Vagina (tissue), 2 donors: ENCODE measurements at regions not wholly inside any gene's neighbourhood (a gene's known extent, or its start where the extent isn't known, plus 50 kb on each side); places are given as distances from the start of the nearest gene placed in this dataset.

Experiments used
- POLR2A ChIP-seq, 2 donors: fragments of 450-650 bp; IDR thresholded peaks; one replicate each; pipeline ENCODE4 v1.6.1; 2017; ENCODE audit warnings: antibody characterized with exemption in 2 of 2, mild to moderate bottlenecking in 2 of 2, moderate library complexity in 2 of 2
- POLR2AphosphoS5 ChIP-seq, 2 donors: sonication (generic); formaldehyde crosslinking; IDR thresholded peaks; one replicate each; pipeline ENCODE4 v1.9.0; 2017; ENCODE audit warnings: antibody characterized with exemption in 2 of 2, mild to moderate bottlenecking in 2 of 2, low read depth in 1 of 2; ENCODE audit not compliant: insufficient read depth in 1 of 2
- TF ChIP-seq, protein P1 (sequence below), 3 experiments: fragments of 450-650 bp in 2 of 3; fragments of 200-600 bp in 1 of 3; sonication (generic) in 1 of 3; IDR thresholded peaks; one replicate each; pipeline ENCODE4 v1.5.1; 2017 to 2019; ENCODE audit warnings: antibody characterized with exemption in 3 of 3, mild to moderate bottlenecking in 2 of 3, moderate library complexity in 2 of 3

DNA sequence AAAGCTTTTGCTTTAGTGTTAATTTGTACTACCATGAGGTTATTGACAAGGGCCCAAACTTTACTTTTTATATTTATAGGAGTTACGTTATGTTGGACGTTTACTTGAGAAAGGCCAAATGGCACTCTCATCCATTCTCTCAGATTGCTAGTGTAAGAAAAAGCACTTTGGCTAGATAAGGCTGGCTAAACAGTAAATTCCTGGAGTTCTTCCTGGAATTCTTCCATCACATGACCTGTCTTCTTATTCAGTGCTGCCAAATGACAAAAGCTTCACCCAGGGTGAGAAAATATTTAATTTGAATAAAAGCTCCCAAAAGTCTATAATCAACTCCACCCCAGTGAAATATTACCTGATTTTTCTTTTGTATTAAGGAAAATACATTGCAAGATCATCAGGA lies 1568.9 kb upstream of the ACO1 start:
- TF ChIP-seq, protein P1, sequence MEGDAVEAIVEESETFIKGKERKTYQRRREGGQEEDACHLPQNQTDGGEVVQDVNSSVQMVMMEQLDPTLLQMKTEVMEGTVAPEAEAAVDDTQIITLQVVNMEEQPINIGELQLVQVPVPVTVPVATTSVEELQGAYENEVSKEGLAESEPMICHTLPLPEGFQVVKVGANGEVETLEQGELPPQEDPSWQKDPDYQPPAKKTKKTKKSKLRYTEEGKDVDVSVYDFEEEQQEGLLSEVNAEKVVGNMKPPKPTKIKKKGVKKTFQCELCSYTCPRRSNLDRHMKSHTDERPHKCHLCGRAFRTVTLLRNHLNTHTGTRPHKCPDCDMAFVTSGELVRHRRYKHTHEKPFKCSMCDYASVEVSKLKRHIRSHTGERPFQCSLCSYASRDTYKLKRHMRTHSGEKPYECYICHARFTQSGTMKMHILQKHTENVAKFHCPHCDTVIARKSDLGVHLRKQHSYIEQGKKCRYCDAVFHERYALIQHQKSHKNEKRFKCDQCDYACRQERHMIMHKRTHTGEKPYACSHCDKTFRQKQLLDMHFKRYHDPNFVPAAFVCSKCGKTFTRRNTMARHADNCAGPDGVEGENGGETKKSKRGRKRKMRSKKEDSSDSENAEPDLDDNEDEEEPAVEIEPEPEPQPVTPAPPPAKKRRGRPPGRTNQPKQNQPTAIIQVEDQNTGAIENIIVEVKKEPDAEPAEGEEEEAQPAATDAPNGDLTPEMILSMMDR (IDR thresholded peaks at IDR 0.05): no peak
- TF ChIP-seq POLR2A (IDR thresholded peaks at IDR 0.05) (no peak), POLR2AphosphoS5 (IDR thresholded peaks at IDR 0.05; ENCODE audit: insufficient read depth in 1 of 2, low read depth in 1 of 2) (no peak)
